ENCODE measurements at regions not wholly inside any gene's neighbourhood (a gene's known extent, or its start where the extent isn't known, plus 50 kb on each side); places are given as distances from the start of the nearest gene placed in this dataset.
"Not testable (repeated sequence)": the region's sequence is repeated elsewhere in the genome, so short reads cannot be mapped to it uniquely, and the experiment has no call there.

DNA sequence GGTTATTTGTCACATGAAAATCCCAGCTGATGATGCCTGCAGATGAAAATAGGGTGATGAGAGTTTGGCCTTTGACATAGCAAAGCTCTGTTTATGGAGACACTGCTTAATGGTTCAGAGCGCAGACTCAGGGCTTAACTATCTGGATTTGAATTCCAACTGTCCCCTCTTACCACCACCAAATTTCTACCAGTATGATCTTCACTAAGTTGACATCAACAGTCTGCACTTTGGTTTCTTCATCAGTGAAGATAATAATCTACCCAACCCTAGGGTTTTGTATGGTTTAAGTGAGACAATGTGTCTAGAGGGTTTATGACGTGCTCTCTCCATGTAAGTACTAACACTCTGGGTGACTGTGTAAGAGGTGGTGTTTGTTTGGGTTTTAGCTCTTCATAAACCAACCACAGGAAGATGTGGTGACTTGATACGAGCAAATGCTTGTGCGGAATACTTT lies 151.4 kb upstream of the TNFAIP3 start:
- H3K27me3 ChIP-seq (ENCODE audit: control insufficient read depth, insufficient read depth, low read length): no peaks in the 10 kb centered on the region
- H3K4me2 ChIP-seq (ENCODE audit: extremely low read depth, insufficient read depth, low read length): no peak overlapping the region
- no peak overlapping the region for H3K27ac ChIP-seq (ENCODE audit: insufficient read depth, low read length)
- H3K9ac ChIP-seq (ENCODE audit: insufficient read depth, low read length): no peak overlapping the region
- no peaks in the 10 kb centered on the region for H3K4me1 ChIP-seq (ENCODE audit: control insufficient read depth, extremely low read depth, insufficient read depth, low read length)
- no peak for DNase-seq (ENCODE audit: low read depth in 2 of 2)
- TF ChIP-seq EZH2 (IDR thresholded peaks at IDR 0.05; ENCODE audit: low read length, missing control alignments): no peak
- no peaks in the 10 kb centered on the region for H3K9me3 ChIP-seq (ENCODE audit: control insufficient read depth, insufficient read depth, low read depth, low read length)
- no peak overlapping the region for H2AFZ ChIP-seq (ENCODE audit: low read length)
- no peak overlapping the region for H3K4me3 ChIP-seq (replicated peaks in 1 of 4; ENCODE audit: control extremely low read depth in 1 of 4, insufficient read depth in 1 of 4, low read depth in 3 of 4, low read length in 4 of 4)
- H4K20me1 ChIP-seq (ENCODE audit: control insufficient read depth, extremely low read depth, insufficient read depth, low read length): no peaks in the 10 kb centered on the region
- no peaks in the 10 kb centered on the region for H3K79me2 ChIP-seq (ENCODE audit: control insufficient read depth, insufficient read depth, low read length)
- H3K36me3 ChIP-seq (ENCODE audit: control insufficient read depth, insufficient read depth, low read length): no peaks in the 10 kb centered on the region

- Histone ChIP-seq H3K4me2 (ENCODE audit: extremely low read depth, insufficient read depth, low read length) (no peak overlapping the region), H4K20me1 (ENCODE audit: control insufficient read depth, extremely low read depth, insufficient read depth, low read length) (no peaks in the 10 kb centered on the region), H3K27ac (ENCODE audit: insufficient read depth, low read length) (no peak overlapping the region), H3K36me3 (ENCODE audit: control insufficient read depth, insufficient read depth, low read length) (no peaks in the 10 kb centered on the region), H3K27me3 (ENCODE audit: control insufficient read depth, insufficient read depth, low read length) (no peaks in the 10 kb centered on the region), H3K4me1 (ENCODE audit: control insufficient read depth, extremely low read depth, insufficient read depth, low read length) (no peaks in the 10 kb centered on the region), H3K79me2 (ENCODE audit: control insufficient read depth, insufficient read depth, low read length) (no peaks in the 10 kb centered on the region), H2AFZ (ENCODE audit: low read length) (no peak overlapping the region), H3K9me3 (ENCODE audit: control insufficient read depth, insufficient read depth, low read depth, low read length) (no peaks in the 10 kb centered on the region), H3K9ac (ENCODE audit: insufficient read depth, low read length) (no peak overlapping the region), H3K4me3 (replicated peaks in 1 of 4; ENCODE audit: control extremely low read depth in 1 of 4, insufficient read depth in 1 of 4, low read depth in 3 of 4, low read length in 4 of 4) (no peak overlapping the region)
- no peak for TF ChIP-seq EZH2 (IDR thresholded peaks at IDR 0.05; ENCODE audit: low read length, missing control alignments)
- TF ChIP-seq, protein P1, sequence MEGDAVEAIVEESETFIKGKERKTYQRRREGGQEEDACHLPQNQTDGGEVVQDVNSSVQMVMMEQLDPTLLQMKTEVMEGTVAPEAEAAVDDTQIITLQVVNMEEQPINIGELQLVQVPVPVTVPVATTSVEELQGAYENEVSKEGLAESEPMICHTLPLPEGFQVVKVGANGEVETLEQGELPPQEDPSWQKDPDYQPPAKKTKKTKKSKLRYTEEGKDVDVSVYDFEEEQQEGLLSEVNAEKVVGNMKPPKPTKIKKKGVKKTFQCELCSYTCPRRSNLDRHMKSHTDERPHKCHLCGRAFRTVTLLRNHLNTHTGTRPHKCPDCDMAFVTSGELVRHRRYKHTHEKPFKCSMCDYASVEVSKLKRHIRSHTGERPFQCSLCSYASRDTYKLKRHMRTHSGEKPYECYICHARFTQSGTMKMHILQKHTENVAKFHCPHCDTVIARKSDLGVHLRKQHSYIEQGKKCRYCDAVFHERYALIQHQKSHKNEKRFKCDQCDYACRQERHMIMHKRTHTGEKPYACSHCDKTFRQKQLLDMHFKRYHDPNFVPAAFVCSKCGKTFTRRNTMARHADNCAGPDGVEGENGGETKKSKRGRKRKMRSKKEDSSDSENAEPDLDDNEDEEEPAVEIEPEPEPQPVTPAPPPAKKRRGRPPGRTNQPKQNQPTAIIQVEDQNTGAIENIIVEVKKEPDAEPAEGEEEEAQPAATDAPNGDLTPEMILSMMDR (conservative IDR thresholded peaks at IDR 0.05 in 1 of 2, IDR thresholded peaks at IDR 0.05 in 1 of 2; ENCODE audit: low read depth in 1 of 2, low read length in 2 of 2): no peak
- DNase-seq (ENCODE audit: low read depth in 2 of 2): peak in 1 of 2 donors; percentile 43
These were observed 149.7 kb upstream of the TNFAIP3 start for GRCh38 chr6:137717074-137718073.

DNA sequence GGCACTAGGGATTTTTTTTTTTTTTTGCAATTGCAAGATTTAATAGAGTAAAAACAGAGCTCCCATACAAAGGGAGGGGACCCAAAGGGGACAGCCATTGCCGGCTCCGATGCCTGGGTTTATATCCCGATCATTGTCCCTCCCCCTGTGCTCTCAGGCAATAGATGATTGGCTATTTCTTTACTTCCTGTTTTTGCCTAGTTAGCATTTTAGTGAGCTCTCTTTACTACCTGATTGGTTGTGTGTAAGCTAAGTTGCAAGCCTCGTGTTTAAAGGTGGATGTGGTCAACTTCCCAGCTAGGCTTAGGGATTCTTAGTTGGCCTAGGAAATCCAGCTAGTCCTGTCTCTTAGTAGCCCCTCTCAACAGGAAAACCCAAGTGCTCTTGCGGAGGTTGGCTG lies 148.2 kb upstream of the TNFAIP3 start:
- not testable (repeated sequence) for DNase-seq (ENCODE audit: low read depth in 2 of 2); H3K9me3 ChIP-seq (ENCODE audit: control insufficient read depth, insufficient read depth, low read depth, low read length); H3K36me3 ChIP-seq (ENCODE audit: control insufficient read depth, insufficient read depth, low read length); H3K27me3 ChIP-seq (ENCODE audit: control insufficient read depth, insufficient read depth, low read length); H3K4me3 ChIP-seq (replicated peaks in 1 of 4; ENCODE audit: control extremely low read depth in 1 of 4, insufficient read depth in 1 of 4, low read depth in 3 of 4, low read length in 4 of 4); H4K20me1 ChIP-seq (ENCODE audit: control insufficient read depth, extremely low read depth, insufficient read depth, low read length); H2AFZ ChIP-seq (ENCODE audit: low read length); H3K79me2 ChIP-seq (ENCODE audit: control insufficient read depth, insufficient read depth, low read length); H3K4me1 ChIP-seq (ENCODE audit: control insufficient read depth, extremely low read depth, insufficient read depth, low read length); H3K27ac ChIP-seq (ENCODE audit: insufficient read depth, low read length); H3K4me2 ChIP-seq (ENCODE audit: extremely low read depth, insufficient read depth, low read length); H3K9ac ChIP-seq (ENCODE audit: insufficient read depth, low read length)

DNA sequence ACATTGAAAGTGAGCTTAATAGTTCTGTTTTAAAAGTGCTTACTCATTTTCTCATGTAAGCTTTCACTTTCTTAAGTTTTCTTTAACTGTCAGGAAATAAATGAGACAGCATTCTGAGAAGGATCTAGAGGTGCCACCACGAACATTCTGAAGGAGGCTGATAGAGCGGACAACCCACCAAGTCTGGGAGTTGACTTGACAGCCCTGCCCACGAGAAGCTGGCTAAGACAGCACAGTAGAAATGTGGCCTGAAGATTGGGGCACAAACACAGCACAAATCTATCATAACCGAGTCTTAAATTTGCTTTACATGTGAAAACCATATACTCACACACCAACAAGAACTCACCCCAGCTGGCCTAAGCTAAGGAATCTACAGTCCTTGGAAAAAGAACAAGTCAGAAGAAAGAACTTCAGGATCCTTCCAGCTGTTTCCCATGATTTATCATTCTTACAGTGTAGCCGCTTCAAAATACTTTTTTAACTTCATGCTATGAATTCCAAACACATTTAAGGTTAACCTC lies 144.2 kb upstream of the TNFAIP3 start:
- Histone ChIP-seq H3K4me1 (ENCODE audit: control insufficient read depth, extremely low read depth, insufficient read depth, low read length) (peaks cover 6% of the 10 kb centered on the region), H3K4me3 (replicated peaks in 1 of 4; ENCODE audit: control extremely low read depth in 1 of 4, insufficient read depth in 1 of 4, low read depth in 3 of 4, low read length in 4 of 4) (no peak overlapping the region), H3K9ac (ENCODE audit: insufficient read depth, low read length) (no peak overlapping the region), H4K20me1 (ENCODE audit: control insufficient read depth, extremely low read depth, insufficient read depth, low read length) (no peaks in the 10 kb centered on the region), H3K9me3 (ENCODE audit: control insufficient read depth, insufficient read depth, low read depth, low read length) (no peaks in the 10 kb centered on the region), H3K79me2 (ENCODE audit: control insufficient read depth, insufficient read depth, low read length) (no peaks in the 10 kb centered on the region), H3K27me3 (ENCODE audit: control insufficient read depth, insufficient read depth, low read length) (no peaks in the 10 kb centered on the region), H3K36me3 (ENCODE audit: control insufficient read depth, insufficient read depth, low read length) (no peaks in the 10 kb centered on the region), H3K4me2 (ENCODE audit: extremely low read depth, insufficient read depth, low read length) (no peak overlapping the region), H3K27ac (ENCODE audit: insufficient read depth, low read length) (no peak overlapping the region), H2AFZ (ENCODE audit: low read length) (no peak overlapping the region)
- peak; percentile 43 to 59 for DNase-seq (ENCODE audit: low read depth in 2 of 2)
- TF ChIP-seq EZH2 (IDR thresholded peaks at IDR 0.05; ENCODE audit: low read length, missing control alignments): no peak
- TF ChIP-seq, protein P1 (conservative IDR thresholded peaks at IDR 0.05 in 1 of 2, IDR thresholded peaks at IDR 0.05 in 1 of 2; ENCODE audit: low read depth in 1 of 2, low read length in 2 of 2): no peak
